DOHH2 (cell line): ENCODE measurements at regions not wholly inside any gene's neighbourhood (a gene's known extent, or its start where the extent isn't known, plus 50 kb on each side); places are given as distances from the start of the nearest gene placed in this dataset.

Experiments
- H3F3A ChIP-seq: fragments of 200-600 bp; sonication (generic), shearing (Covaris generic); 2 replicates; pipeline ENCODE4 v1.6.0; 2016; ENCODE audit warnings: antibody characterized with exemption, mild to moderate bottlenecking; ENCODE audit not compliant: control insufficient read depth, insufficient read depth
- H3K27ac ChIP-seq: fragments of 200-600 bp; sonication (generic); 2 replicates; pipeline ENCODE4 v1.5.1; 2014; ENCODE audit warnings: low read depth, mild to moderate bottlenecking, low read length, moderate library complexity
- H3K27me3 ChIP-seq: fragments of 200-600 bp; sonication (generic); 2 replicates; pipeline ENCODE4 v1.6.1; 2014; ENCODE audit warnings: mild to moderate bottlenecking, low read length, mixed read lengths; ENCODE audit not compliant: control insufficient read depth
- H3K36me3 ChIP-seq: fragments of 200-600 bp; sonication (generic); 2 replicates; pipeline ENCODE4 v1.6.1; 2014; ENCODE audit warnings: mild to moderate bottlenecking, low read length, moderate library complexity, mixed read lengths; ENCODE audit not compliant: control insufficient read depth
- H3K4me1 ChIP-seq: fragments of 200-600 bp; sonication (generic); 2 replicates; pipeline ENCODE4 v1.6.1; 2014; ENCODE audit warnings: mild to moderate bottlenecking, low read length, mixed read lengths; ENCODE audit not compliant: control insufficient read depth
- H3K4me2 ChIP-seq: fragments of 200-600 bp; sonication (generic); 2 replicates; pipeline ENCODE4 v1.6.0; 2014; ENCODE audit warnings: mild to moderate bottlenecking, low read length, moderate library complexity
- H3K4me3 ChIP-seq: fragments of 200-600 bp; sonication (generic); 2 replicates; pipeline ENCODE4 v1.5.1; 2014; ENCODE audit warnings: mild to moderate bottlenecking, low read length, mixed read lengths
- H3K79me2 ChIP-seq: fragments of 200-600 bp; sonication (generic); 2 replicates; pipeline ENCODE4 v1.6.1; 2014; ENCODE audit warnings: mild to moderate bottlenecking, low read length, mixed read lengths; ENCODE audit not compliant: control insufficient read depth
- H3K9me2 ChIP-seq: fragments of 200-600 bp; sonication (generic); replicated peaks from 2 replicates; pipeline ENCODE4 v1.6.1; 2014; ENCODE audit warnings: mild to moderate bottlenecking, low read length, mixed read lengths; ENCODE audit not compliant: control insufficient read depth
- H3K9me3 ChIP-seq: fragments of 200-600 bp; sonication (generic); 2 replicates; pipeline ENCODE4 v1.6.1; 2014; ENCODE audit warnings: antibody characterized with exemption, low read length, mixed read lengths; ENCODE audit not compliant: control insufficient read depth, insufficient read depth
- H4K20me1 ChIP-seq: fragments of 200-600 bp; sonication (generic); 2 replicates; pipeline ENCODE4 v1.6.0; 2014; ENCODE audit warnings: low read depth, mild to moderate bottlenecking, antibody characterized with exemption, low read length, moderate library complexity; ENCODE audit not compliant: control insufficient read depth, insufficient read depth
- EZH2phosphoT487 ChIP-seq: fragments of 200-600 bp; sonication (generic); IDR thresholded peaks from 2 replicates; pipeline ENCODE4 v1.6.1; 2017; ENCODE audit warnings: borderline replicate concordance, mild to moderate bottlenecking, antibody characterized with exemption, low read length, moderate library complexity, mixed read lengths
- TF ChIP-seq, protein P1 (sequence below): fragments of 200-600 bp; sonication (generic); IDR thresholded peaks from one replicate; pipeline ENCODE4 v1.5.1; 2014; ENCODE audit warnings: antibody characterized with exemption, mild to moderate bottlenecking, low read depth, low read length; ENCODE audit not compliant: poor library complexity, severe bottlenecking

DNA sequence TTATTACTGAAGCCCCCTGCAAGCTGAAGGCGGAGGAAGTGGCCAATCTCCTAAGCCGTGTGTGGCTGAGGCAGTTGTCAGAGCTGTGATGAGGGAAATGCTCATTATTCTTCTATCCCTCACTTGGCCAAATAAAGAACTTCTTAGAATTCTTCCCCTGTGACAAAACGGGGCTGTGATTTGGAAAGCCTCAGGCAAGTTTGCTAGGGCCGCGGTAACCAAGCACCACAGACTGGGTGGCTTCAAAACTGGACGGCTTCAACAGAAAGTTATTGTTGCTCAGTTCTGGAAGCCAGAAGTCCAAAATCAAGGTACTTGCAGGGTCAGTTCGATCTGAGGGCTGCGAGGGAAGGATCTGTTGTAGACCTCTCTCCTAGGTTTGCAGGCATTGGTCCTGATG lies 72.3 kb upstream of the STEAP1B start:
- Histone ChIP-seq H3F3A (no peaks in the 10 kb centered on the region), H3K4me2 (no peak overlapping the region), H4K20me1 (no peaks in the 10 kb centered on the region), H3K9me3 (no peaks in the 10 kb centered on the region), H3K4me1 (no peaks in the 10 kb centered on the region), H3K27ac (no peak overlapping the region), H3K27me3 (peaks cover 52% of the 10 kb centered on the region), H3K4me3 (no peak overlapping the region), H3K9me2 (no peaks in the 10 kb centered on the region), H3K36me3 (no peaks in the 10 kb centered on the region), H3K79me2 (no peaks in the 10 kb centered on the region)
- no peak for TF ChIP-seq EZH2phosphoT487
- TF ChIP-seq, protein P1, sequence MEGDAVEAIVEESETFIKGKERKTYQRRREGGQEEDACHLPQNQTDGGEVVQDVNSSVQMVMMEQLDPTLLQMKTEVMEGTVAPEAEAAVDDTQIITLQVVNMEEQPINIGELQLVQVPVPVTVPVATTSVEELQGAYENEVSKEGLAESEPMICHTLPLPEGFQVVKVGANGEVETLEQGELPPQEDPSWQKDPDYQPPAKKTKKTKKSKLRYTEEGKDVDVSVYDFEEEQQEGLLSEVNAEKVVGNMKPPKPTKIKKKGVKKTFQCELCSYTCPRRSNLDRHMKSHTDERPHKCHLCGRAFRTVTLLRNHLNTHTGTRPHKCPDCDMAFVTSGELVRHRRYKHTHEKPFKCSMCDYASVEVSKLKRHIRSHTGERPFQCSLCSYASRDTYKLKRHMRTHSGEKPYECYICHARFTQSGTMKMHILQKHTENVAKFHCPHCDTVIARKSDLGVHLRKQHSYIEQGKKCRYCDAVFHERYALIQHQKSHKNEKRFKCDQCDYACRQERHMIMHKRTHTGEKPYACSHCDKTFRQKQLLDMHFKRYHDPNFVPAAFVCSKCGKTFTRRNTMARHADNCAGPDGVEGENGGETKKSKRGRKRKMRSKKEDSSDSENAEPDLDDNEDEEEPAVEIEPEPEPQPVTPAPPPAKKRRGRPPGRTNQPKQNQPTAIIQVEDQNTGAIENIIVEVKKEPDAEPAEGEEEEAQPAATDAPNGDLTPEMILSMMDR = no peak

DNA sequence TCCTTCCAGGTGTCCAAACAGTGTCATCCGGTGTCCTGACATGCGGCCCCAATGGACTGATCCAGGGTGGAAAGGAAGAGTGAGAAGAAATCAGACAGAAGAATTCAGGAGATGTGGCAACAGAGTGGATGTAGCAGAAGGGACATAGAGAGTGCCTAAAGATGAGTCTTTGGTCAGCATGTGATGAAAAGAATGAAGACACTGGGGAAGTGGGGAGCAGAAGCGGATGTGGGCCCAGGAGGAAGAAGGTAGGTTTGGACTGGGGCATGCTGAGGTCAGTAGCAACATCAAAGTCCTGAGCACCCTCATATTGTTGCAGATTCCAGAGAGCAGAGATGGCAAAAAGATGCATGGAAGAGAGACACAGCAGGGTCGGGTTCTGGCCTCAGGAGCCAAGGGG lies 71.8 kb upstream of the STEAP1B start:
- no peaks in the 10 kb centered on the region for H4K20me1 ChIP-seq
- TF ChIP-seq, protein P1 = no peak
- no peak for TF ChIP-seq EZH2phosphoT487
- H3K4me2 ChIP-seq = no peak overlapping the region
- no peaks in the 10 kb centered on the region for H3K36me3 ChIP-seq
- H3K9me2 ChIP-seq = no peaks in the 10 kb centered on the region
- no peaks in the 10 kb centered on the region for H3K79me2 ChIP-seq
- H3K4me3 ChIP-seq = no peak overlapping the region
- H3K9me3 ChIP-seq = no peaks in the 10 kb centered on the region
- H3K4me1 ChIP-seq = no peaks in the 10 kb centered on the region
- H3F3A ChIP-seq = no peaks in the 10 kb centered on the region
- peaks cover 50% of the 10 kb centered on the region for H3K27me3 ChIP-seq
- no peak overlapping the region for H3K27ac ChIP-seq

DNA sequence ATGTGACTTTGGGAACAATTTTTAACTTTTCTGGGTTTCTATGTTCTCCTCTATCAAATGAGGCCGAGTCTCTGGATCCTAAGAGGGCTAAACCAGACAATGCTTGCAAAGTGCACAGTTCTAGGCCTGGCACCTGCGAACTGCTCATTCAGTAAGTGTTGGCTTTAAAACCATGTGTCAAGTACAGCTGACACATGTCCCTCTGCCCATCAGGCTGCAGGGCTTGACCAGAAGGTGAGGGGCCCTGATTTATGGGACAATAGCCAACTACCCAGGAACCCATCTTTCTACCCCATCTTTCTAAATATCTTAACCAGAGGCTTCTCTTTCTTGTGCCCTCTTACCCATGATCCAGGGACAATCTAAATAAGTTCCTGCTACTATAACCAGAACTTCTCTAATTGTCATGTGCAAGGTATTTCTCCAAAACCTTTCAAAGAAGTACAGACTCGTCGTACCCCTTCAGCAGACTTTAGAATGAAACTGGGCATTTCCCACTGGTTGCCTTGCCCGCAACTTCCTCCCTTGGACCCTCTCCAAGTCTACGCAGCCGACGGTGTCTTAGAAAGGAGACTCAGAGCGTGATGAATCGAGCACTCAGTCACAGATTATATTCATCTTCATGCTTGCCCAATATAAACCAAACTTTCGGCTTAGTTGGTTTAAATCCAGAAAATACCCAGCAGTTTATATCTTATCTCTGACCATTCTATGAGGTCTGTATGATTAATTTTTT lies 69.8 kb upstream of the STEAP1B start:
- no peak for TF ChIP-seq EZH2phosphoT487
- TF ChIP-seq, protein P1 = no peak
- Histone ChIP-seq H3K27ac (no peak overlapping the region), H3K4me1 (peaks cover 15% of the 10 kb centered on the region), H3K79me2 (no peaks in the 10 kb centered on the region), H3K27me3 (peaks cover 60% of the 10 kb centered on the region), H3K9me3 (no peaks in the 10 kb centered on the region), H4K20me1 (no peaks in the 10 kb centered on the region), H3F3A (no peaks in the 10 kb centered on the region), H3K4me3 (no peak overlapping the region), H3K9me2 (no peaks in the 10 kb centered on the region), H3K4me2 (no peak overlapping the region), H3K36me3 (no peaks in the 10 kb centered on the region)
